ENCODE measurements at regions not wholly inside any gene's neighbourhood (a gene's known extent, or its start where the extent isn't known, plus 50 kb on each side); places are given as distances from the start of the nearest gene placed in this dataset.

- Histone ChIP-seq H4K20me1 (ENCODE audit: insufficient read depth, low read length) (no peaks in the 10 kb centered on the region), H3K4me3 (replicated peaks in 1 of 3; ENCODE audit: insufficient read depth in 1 of 3, low read depth in 2 of 3, low read length in 3 of 3) (no peak overlapping the region), H3K36me3 (replicated peaks in 1 of 2; ENCODE audit: control insufficient read depth in 1 of 2, insufficient read depth in 2 of 2, low read length in 2 of 2) (no peaks in the 10 kb centered on the region), H3K9ac (ENCODE audit: insufficient read depth, low read depth, low read length) (no peak overlapping the region), H3K4me1 (ENCODE audit: insufficient read depth, low read length) (no peaks in the 10 kb centered on the region), H2AFZ (ENCODE audit: low read length) (no peak overlapping the region), H3K27me3 (ENCODE audit: control insufficient read depth in 1 of 2, insufficient read depth in 2 of 2, low read length in 2 of 2) (peaks cover 0 to 15% of the 10 kb centered on the region in 2 experiments; a peak in 2 of 5 replicates), H3K27ac (ENCODE audit: extremely low read length, insufficient read depth, low read length) (no peak overlapping the region), H3K79me2 (ENCODE audit: insufficient read depth, low read length) (no peaks in the 10 kb centered on the region), H3K4me2 (ENCODE audit: low read depth, low read length) (no peak overlapping the region), H3K9me3 (ENCODE audit: low read length) (no peaks in the 10 kb centered on the region)
- FAIRE-seq (no peak), DNase-seq (ENCODE audit: low spot score) (no peak), ATAC-seq (no peak)
- ChIA-PET POLR2A (no interaction called here), CTCF (ENCODE audit: low intra/inter-chr PET ratio, low total read pairs) (no interaction called here)
- in situ Hi-C loops (cut with HindIII; ENCODE audit: extremely low pct_ligation_motif_present, low pct_unique_long_range_greater_than_20kb) (no loop called here), intact Hi-C loops (cut with micrococcal nuclease; ENCODE audit: unreplicated experiment) (no loop called here)
- 5% methylated on average over 3 of the region's 3 CpGs for WGBS (ENCODE audit: low lambda C conversion rate)
- TF ChIP-seq ZNF275 (CRISPR knock-in tag; IDR thresholded peaks at IDR 0.05; ENCODE audit: borderline replicate concordance), result no peak
- TF ChIP-seq DRAP1 (CRISPR knock-in tag; IDR thresholded peaks at IDR 0.05), result no peak
- no peak for TF ChIP-seq PHF20 (CRISPR knock-in tag; IDR thresholded peaks at IDR 0.05)
- TF ChIP-seq ZNF839 (CRISPR knock-in tag; IDR thresholded peaks at IDR 0.05; ENCODE audit: borderline replicate concordance), result no peak
- TF ChIP-seq SCMH1 (CRISPR knock-in tag; IDR thresholded peaks at IDR 0.05; ENCODE audit: borderline replicate concordance), result no peak
- TF ChIP-seq ZNF432 (CRISPR knock-in tag; IDR thresholded peaks at IDR 0.05; ENCODE audit: borderline replicate concordance), result no peak
- no peak for TF ChIP-seq ZNF652 (CRISPR knock-in tag; IDR thresholded peaks at IDR 0.05; ENCODE audit: borderline replicate concordance, low read depth)
- no peak for TF ChIP-seq YY1 (IDR thresholded peaks at IDR 0.05; ENCODE audit: insufficient read depth, insufficient replicate concordance, low read depth, low read length)
- no peak for TF ChIP-seq ZKSCAN5 (CRISPR knock-in tag; IDR thresholded peaks at IDR 0.05)
- TF ChIP-seq MAF1 (CRISPR knock-in tag; IDR thresholded peaks at IDR 0.05; ENCODE audit: borderline replicate concordance), result no peak
- no TSS peak for BruUV-seq (replicated peaks)
These were observed 130.4 kb upstream of the FOXB1 start for GRCh38 chr15:59873644-59874272.
